ENCODE measurements at regions not wholly inside any gene's neighbourhood (a gene's known extent, or its start where the extent isn't known, plus 50 kb on each side); places are given as distances from the start of the nearest gene placed in this dataset.

DNA sequence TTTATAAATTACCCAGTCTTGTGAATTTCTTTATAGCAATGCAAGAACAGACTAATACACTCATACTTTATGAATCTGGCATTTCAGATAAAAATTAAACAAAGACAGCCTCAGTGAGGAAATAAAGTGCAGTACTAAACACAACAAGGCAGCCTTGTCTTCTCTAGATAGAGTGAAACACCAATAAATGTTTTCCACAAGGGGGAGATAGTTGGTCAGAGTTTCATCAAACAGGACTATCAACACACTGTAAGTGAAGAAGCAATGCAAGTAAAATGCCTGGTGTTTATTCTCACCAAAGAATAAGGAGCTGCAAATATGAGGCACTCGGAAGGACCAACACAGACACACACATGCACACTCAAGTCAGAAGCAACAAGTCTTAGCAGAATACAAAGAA lies 62.8 kb downstream of the FAM9B start:
- H3K4me3 Mint-ChIP-seq = no peak overlapping the region
- peaks cover 2% of the 10 kb centered on the region for H3K27me3 Mint-ChIP-seq (ENCODE audit: insufficient read depth)

DNA sequence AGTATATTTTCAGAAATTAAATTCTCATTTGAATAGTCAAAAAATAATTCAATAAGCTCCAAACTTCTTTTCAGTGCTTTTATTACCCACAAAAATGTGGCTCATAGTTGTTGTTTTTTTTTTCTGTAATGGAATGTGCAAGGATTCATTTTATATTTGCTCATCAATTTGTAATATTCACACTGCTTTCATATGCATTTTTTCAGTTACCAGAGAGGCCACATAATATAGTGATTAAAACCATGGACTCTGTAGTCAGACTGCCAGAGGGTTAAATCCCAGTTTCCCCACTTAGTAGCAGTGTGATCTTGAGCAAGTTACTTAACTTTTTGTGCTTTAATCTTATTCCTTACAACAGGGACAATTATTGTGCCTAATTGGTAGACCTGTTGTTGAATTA lies 64.5 kb downstream of the FAM9B start:
- Mint-ChIP-seq H3K4me3 (no peak overlapping the region), H3K27ac (no peak overlapping the region), H3K36me3 (ENCODE audit: low read depth) (no peaks in the 10 kb centered on the region), H3K4me1 (ENCODE audit: low read depth) (peaks cover 6% of the 10 kb centered on the region), H3K27me3 (ENCODE audit: insufficient read depth) (no peaks in the 10 kb centered on the region), H3K9me3 (no peaks in the 10 kb centered on the region)
- intact Hi-C loops (cut with micrococcal nuclease) = no loop called here
- DNase-seq (ENCODE audit: low spot score) = no peak

More for the DNA sequence above, 62.8 kb downstream of the FAM9B start:
- Mint-ChIP-seq H3K27ac (no peak overlapping the region), H3K36me3 (ENCODE audit: low read depth) (no peaks in the 10 kb centered on the region), H3K9me3 (no peaks in the 10 kb centered on the region), H3K4me1 (ENCODE audit: low read depth) (peaks cover 6% of the 10 kb centered on the region)
- no peak for DNase-seq (ENCODE audit: low spot score)
- intact Hi-C loops (cut with micrococcal nuclease) = loop anchor here (1.0 to 10.0 kb wide), 4 partner anchors 344 to 738 kb away; no protein-coding TSS in a partner anchor

GRCh38 chrX:8967461-8967860 lies 66.5 kb downstream of the FAM9B start:
- no peak overlapping the region for H3K4me3 Mint-ChIP-seq
- intact Hi-C loops (cut with micrococcal nuclease) = no loop called here
- no peak for DNase-seq (ENCODE audit: low spot score)
- no peak overlapping the region for H3K27ac Mint-ChIP-seq
- H3K9me3 Mint-ChIP-seq = no peaks in the 10 kb centered on the region
- no peaks in the 10 kb centered on the region for H3K27me3 Mint-ChIP-seq (ENCODE audit: insufficient read depth)
- H3K4me1 Mint-ChIP-seq (ENCODE audit: low read depth) = peaks cover 6% of the 10 kb centered on the region
- H3K36me3 Mint-ChIP-seq (ENCODE audit: low read depth) = no peaks in the 10 kb centered on the region

DNA sequence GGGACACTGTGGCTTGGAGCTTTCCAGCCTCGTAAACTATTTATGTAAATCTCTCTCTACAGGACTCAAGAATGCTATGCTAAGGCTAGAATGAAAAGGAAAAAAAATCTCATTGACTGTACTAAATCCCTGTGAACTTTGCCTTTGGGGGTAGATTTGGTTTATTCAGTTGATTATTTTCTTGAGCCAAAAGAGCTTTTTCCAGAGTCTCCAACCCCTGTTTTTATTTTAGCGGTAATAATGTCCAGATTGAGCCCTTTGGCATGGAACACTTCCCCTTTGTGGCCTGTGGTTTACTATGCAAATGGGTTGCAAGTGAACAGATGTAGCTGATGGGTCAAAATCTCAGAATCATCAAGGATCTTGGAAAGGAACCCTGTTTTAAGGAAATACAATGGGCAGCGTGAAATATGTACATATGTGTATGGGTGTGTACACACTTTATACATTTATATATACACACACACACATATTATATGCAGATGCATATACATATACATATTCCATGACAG lies 72.9 kb downstream of the FAM9B start:
- Mint-ChIP-seq H3K27ac (no peak overlapping the region), H3K9me3 (no peaks in the 10 kb centered on the region), H3K27me3 (ENCODE audit: insufficient read depth) (peaks cover 2% of the 10 kb centered on the region), H3K4me1 (ENCODE audit: low read depth) (no peaks in the 10 kb centered on the region), H3K4me3 (no peak overlapping the region), H3K36me3 (ENCODE audit: low read depth) (no peaks in the 10 kb centered on the region)
- no peak for DNase-seq (ENCODE audit: low spot score)
- intact Hi-C loops (cut with micrococcal nuclease) = no loop called here

GRCh38 chrX:8955511-8955910 lies 78.4 kb downstream of the FAM9B start:
- no peak overlapping the region for H3K27ac Mint-ChIP-seq
- no peak overlapping the region for H3K4me3 Mint-ChIP-seq
- no peaks in the 10 kb centered on the region for H3K9me3 Mint-ChIP-seq
- no peak for DNase-seq (ENCODE audit: low spot score)
- intact Hi-C loops (cut with micrococcal nuclease) = no loop called here
- no peaks in the 10 kb centered on the region for H3K4me1 Mint-ChIP-seq (ENCODE audit: low read depth)
- no peaks in the 10 kb centered on the region for H3K36me3 Mint-ChIP-seq (ENCODE audit: low read depth)
- H3K27me3 Mint-ChIP-seq (ENCODE audit: insufficient read depth) = peaks cover 5% of the 10 kb centered on the region

DNA sequence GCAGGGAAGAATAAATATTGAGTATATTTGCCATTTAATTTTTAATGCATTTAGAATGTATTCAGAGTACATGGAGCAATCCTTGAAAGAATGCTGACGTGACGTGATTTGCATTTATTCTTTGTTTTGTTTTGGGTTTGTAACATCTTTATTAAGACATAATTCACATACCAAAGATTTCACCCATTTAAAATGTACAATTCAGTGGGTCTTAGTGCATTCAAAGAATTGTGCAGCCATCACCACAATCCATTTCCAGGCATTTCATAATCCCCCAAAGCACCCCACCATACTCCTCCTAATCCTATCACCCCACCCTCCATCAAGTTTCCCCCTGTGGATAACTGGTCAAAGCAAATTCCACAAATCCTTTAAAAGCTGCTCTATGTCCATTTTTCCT lies 87.4 kb downstream of the FAM9B start:
- Mint-ChIP-seq H3K36me3 (ENCODE audit: low read depth) (no peaks in the 10 kb centered on the region), H3K27me3 (ENCODE audit: insufficient read depth) (no peaks in the 10 kb centered on the region), H3K9me3 (no peaks in the 10 kb centered on the region), H3K4me1 (ENCODE audit: low read depth) (no peaks in the 10 kb centered on the region), H3K27ac (no peak overlapping the region), H3K4me3 (no peak overlapping the region)
- DNase-seq (ENCODE audit: low spot score) = no peak
- intact Hi-C loops (cut with micrococcal nuclease) = no loop called here

DNA sequence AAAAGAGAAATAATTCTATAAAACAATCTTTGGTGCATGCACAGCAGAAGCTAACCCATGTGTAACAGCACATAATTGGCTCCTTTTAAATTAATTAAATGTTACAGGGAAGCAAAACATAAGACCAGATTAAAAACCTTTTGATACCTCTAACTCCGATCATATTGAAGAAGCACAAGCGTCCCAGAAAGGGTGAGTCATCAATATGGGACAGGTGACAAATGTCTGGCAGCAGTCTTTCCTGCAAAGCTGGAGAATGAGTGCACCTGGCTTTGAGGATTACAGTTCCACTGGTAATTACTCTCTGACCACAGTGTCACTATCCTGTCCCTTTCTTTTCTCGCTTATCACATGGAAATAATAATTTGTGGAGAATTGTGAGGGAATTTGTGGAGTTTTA lies 94.6 kb downstream of the FAM9B start:
- H3K27me3 Mint-ChIP-seq (ENCODE audit: insufficient read depth) = no peaks in the 10 kb centered on the region
- intact Hi-C loops (cut with micrococcal nuclease) = no loop called here
- no peaks in the 10 kb centered on the region for H3K9me3 Mint-ChIP-seq
- H3K4me1 Mint-ChIP-seq (ENCODE audit: low read depth) = no peaks in the 10 kb centered on the region
- H3K4me3 Mint-ChIP-seq = no peak overlapping the region
- no peak overlapping the region for H3K27ac Mint-ChIP-seq
- DNase-seq (ENCODE audit: low spot score) = no peak
- H3K36me3 Mint-ChIP-seq (ENCODE audit: low read depth) = no peaks in the 10 kb centered on the region

DNA sequence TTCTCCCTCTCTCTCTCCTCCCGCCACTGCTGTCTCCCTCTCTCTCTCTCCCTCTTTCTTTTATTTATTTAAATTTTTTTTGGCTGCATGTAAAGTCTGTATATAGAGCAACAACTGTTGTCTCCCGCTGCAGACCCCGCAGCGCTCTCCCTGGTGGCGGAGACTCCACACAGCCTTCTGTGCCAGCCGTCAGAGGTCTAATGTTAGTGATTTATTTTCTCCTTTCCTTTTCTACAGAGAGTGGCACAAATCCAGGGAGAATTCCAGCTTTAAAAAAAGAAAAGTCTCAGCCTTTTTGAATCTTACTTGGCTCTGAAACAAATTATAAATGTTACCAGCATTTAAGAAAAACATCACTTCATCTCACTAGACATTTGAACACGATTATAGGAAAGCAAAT lies 106.2 kb downstream of the FAM9B start:
- H3K4me1 Mint-ChIP-seq (ENCODE audit: low read depth) = no peaks in the 10 kb centered on the region
- no peaks in the 10 kb centered on the region for H3K9me3 Mint-ChIP-seq
- H3K36me3 Mint-ChIP-seq (ENCODE audit: low read depth) = no peaks in the 10 kb centered on the region
- intact Hi-C loops (cut with micrococcal nuclease) = no loop called here
- no peak overlapping the region for H3K4me3 Mint-ChIP-seq
- peaks cover 4% of the 10 kb centered on the region for H3K27me3 Mint-ChIP-seq (ENCODE audit: insufficient read depth)
- no peak overlapping the region for H3K27ac Mint-ChIP-seq
- DNase-seq (ENCODE audit: low spot score) = no peak

- Mint-ChIP-seq H3K36me3 (ENCODE audit: low read depth) (no peaks in the 10 kb centered on the region), H3K4me3 (no peak overlapping the region), H3K27ac (no peak overlapping the region), H3K27me3 (ENCODE audit: insufficient read depth) (peaks cover 4% of the 10 kb centered on the region), H3K4me1 (ENCODE audit: low read depth) (no peaks in the 10 kb centered on the region), H3K9me3 (no peaks in the 10 kb centered on the region)
- no peak for DNase-seq (ENCODE audit: low spot score)
- intact Hi-C loops (cut with micrococcal nuclease) = no loop called here
Measured at GRCh38 chrX:8927066-8927635, 106.8 kb downstream of the FAM9B start.

- Mint-ChIP-seq H3K36me3 (ENCODE audit: low read depth) (no peaks in the 10 kb centered on the region), H3K9me3 (no peaks in the 10 kb centered on the region), H3K27ac (no peak overlapping the region), H3K4me3 (no peak overlapping the region), H3K4me1 (ENCODE audit: low read depth) (no peaks in the 10 kb centered on the region), H3K27me3 (ENCODE audit: insufficient read depth) (peaks cover 2% of the 10 kb centered on the region)
- intact Hi-C loops (cut with micrococcal nuclease) = no loop called here
- DNase-seq (ENCODE audit: low spot score) = no peak
Measured at GRCh38 chrX:8921615-8922014, 112.3 kb downstream of the FAM9B start.

- intact Hi-C loops (cut with micrococcal nuclease) = no loop called here
- DNase-seq (ENCODE audit: low spot score) = no peak
- Mint-ChIP-seq H3K4me3 (no peak overlapping the region), H3K27ac (no peak overlapping the region), H3K36me3 (ENCODE audit: low read depth) (no peaks in the 10 kb centered on the region), H3K4me1 (ENCODE audit: low read depth) (no peaks in the 10 kb centered on the region), H3K27me3 (ENCODE audit: insufficient read depth) (no peaks in the 10 kb centered on the region), H3K9me3 (no peaks in the 10 kb centered on the region)
Measured at GRCh38 chrX:8919801-8920200, 114.1 kb downstream of the FAM9B start.

- intact Hi-C loops (cut with micrococcal nuclease) = no loop called here
- Mint-ChIP-seq H3K27ac (no peak overlapping the region), H3K9me3 (no peaks in the 10 kb centered on the region), H3K27me3 (ENCODE audit: insufficient read depth) (no peaks in the 10 kb centered on the region), H3K36me3 (ENCODE audit: low read depth) (no peaks in the 10 kb centered on the region), H3K4me3 (no peak overlapping the region), H3K4me1 (ENCODE audit: low read depth) (no peaks in the 10 kb centered on the region)
- no peak for DNase-seq (ENCODE audit: low spot score)
Measured at GRCh38 chrX:8916697-8917096, 115.5 kb upstream of the FAM9A start.

GRCh38 chrX:8914681-8915080 lies 113.5 kb upstream of the FAM9A start:
- Mint-ChIP-seq H3K4me3 (no peak overlapping the region), H3K27me3 (ENCODE audit: insufficient read depth) (peaks cover 1% of the 10 kb centered on the region), H3K9me3 (no peaks in the 10 kb centered on the region), H3K4me1 (ENCODE audit: low read depth) (no peaks in the 10 kb centered on the region), H3K27ac (no peak overlapping the region), H3K36me3 (ENCODE audit: low read depth) (no peaks in the 10 kb centered on the region)
- intact Hi-C loops (cut with micrococcal nuclease) = no loop called here
- DNase-seq (ENCODE audit: low spot score) = no peak

Data from activated T-helper 1 cell treated with anti-CD3 and anti-CD28 coated beads, Interleukin-12 subunit alpha, Interleukin-12 subunit beta, Interleukin-2, Interleukin-4 antibody, amounts not matched to agents 30 ng/mL and 10 ng/mL and 1 ng/mL, durations not matched to agents 14 hours and 24 hours and 36 hours (primary cell).